GM18909 (cell line): ENCODE measurements at regions not wholly inside any gene's neighbourhood (a gene's known extent, or its start where the extent isn't known, plus 50 kb on each side); places are given as distances from the start of the nearest gene placed in this dataset.
A peak's percentile ranks its signal among the peaks of the same experiment; 100 is the strongest.

ENCODE experiments used
- ATAC-seq: cut with Tn5 transposase; IDR thresholded peaks from one replicate; pipeline ENCODE4 v1.9.1; 2021; ENCODE audit warnings: mild to moderate bottlenecking; ENCODE audit not compliant: unreplicated experiment, poor library complexity

DNA sequence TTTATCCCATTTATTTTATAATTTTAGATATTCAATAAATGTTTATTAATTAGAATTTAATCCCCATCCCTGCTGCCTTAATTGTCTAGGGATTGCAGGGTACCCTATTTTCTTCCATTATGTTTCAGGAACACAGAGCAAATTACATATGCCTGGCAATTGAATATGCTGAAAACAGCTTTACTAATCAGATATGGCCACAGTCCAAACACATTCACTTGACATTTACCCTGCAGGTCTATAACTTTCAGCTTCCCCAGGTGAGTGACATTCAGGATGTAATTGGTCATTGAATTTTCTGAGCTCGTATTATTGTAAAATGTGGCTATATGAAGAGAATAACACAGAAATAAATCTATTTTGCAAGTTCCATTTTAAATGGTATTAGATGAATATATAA, 218.7 kb upstream of the NDST4 start:
- no peak for ATAC-seq

DNA sequence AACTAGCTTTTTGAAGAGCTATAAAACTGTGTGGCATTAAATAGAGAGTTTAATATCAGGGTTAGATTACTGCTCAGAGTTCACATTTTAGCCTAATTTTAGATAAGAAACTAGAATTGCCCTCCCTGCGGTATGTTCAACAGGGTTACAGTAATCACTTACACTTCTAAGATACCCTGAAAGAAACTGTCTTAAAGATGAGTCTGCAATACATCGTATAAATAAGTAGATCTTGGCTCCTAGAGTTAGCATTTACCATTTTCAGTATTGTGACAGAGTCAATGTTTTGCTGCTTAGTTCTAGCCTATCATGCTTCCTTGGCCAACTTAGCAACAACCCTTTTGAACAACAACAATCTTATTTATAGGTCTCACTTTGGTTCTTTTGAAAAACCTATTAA, 217.8 kb upstream of the NDST4 start:
- no peak for ATAC-seq

DNA sequence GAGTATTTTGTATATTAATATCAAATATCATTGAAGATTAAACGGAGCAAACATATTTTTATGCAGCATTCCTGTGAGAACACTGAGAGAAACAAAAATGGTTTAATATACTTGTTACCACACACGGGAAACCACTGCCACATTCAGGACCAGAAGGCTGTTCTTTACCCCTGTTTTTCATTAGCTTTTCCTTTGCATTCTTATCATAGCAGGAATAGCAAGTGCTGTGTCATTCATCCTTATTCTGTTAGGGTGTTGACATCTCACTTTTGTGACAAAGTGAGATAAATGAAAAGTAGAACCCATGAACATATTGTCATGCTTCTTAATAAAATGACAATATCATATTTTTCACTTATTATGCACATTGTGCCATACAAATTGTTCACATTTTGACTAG, 212.4 kb upstream of the NDST4 start:
- ATAC-seq, result no peak

DNA sequence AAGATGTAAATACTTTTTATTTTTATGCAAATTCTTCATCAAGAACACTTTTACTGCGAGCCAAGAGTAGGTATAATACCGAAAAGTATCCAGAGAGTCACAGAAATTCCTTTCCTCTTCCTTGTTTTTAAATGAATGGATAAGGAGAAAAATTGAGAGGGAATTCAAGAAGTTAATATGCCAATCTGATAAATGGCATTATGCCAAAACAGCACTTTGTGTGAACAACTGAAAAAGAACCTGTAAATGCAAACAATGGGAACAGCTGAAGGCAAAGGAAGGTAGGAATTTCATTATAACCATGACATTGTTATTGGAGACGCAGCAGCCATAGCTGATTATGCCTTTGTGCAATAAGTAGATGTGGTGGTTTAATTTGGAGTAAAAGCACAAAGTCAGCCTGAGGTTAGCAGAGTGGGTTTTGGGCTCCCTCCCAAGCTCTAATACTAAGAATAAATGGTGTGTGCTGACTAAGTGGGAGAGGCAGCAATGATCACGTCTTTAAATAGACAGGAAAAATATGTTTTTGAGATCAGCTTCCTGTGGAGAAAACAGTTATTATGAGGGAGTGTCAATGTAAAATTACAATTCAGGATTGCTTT, 209.8 kb upstream of the NDST4 start:
- ATAC-seq, result no peak

DNA sequence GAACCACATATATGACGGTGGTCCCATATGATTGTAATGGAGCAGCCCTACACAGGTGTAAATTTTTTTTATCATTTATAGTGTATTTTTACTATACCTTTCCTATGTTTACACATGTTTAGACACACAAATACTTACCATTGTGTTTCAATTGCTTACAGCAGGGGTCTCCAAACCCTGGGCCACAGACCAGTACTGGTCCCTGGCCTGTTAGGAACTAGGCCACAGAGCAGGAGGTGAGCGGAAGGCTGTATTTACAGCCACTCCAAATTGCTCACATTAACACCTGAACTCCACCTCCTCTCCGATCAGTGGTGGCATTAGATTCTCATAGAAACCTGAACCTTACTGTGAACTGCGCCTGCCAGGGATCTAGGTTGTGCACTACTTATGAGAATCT, 201.8 kb upstream of the NDST4 start:
- ATAC-seq, result no peak

DNA sequence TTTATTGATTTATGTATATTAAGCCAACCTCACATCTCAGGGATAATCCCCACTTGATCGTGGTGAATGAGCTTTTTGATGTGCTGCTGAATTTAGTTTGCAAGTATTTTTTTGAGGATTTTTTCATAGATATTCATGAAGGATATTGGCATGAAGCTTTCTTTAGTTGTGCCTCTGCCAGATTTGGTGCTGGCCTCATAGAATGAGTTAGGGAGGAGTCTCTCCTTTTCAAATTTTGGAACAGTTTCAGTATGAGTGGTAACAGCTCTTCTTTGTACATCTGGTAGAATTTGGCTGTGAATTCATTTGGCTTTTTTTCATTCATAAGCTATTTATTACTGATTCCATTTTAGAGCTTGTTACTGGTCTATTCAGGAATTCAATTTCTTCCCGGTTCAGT, 197.2 kb upstream of the NDST4 start:
- ATAC-seq, result no peak

DNA sequence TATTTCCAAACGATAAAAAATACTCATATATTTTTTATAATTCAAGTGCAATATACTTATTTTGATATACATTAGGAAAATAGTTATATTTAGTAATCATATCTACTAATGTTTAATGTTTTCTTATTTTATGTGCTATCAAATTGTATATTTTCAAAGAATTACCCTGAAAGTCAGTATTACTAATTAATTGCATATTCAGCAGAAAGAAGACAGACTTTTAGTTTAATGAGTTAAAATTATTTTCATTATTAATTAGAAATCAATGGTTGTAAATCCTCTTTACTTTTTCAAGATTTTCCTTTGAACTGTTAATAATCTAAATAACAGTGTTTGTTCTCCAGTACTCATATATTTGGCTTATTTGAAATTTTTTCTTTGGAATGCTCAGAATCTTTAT, 181.3 kb upstream of the NDST4 start:
- ATAC-seq, result no peak

DNA sequence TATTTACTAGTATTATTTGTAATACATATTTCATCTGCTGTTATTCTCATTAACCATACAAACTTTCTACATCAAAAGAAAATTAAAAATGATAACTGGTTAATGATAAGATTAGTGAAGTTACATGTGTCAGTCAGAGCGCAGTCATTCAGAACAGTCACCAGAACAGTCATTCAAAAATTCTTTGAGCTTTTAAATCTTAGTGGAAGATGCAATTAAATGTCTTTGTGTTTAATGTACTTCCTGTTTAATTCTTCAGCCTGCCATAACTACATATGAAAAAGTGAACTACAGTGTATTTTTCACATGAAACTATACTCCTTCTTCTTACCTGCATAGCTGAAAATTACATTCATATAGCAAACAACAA, 179.7 kb upstream of the NDST4 start:
- no peak for ATAC-seq

DNA sequence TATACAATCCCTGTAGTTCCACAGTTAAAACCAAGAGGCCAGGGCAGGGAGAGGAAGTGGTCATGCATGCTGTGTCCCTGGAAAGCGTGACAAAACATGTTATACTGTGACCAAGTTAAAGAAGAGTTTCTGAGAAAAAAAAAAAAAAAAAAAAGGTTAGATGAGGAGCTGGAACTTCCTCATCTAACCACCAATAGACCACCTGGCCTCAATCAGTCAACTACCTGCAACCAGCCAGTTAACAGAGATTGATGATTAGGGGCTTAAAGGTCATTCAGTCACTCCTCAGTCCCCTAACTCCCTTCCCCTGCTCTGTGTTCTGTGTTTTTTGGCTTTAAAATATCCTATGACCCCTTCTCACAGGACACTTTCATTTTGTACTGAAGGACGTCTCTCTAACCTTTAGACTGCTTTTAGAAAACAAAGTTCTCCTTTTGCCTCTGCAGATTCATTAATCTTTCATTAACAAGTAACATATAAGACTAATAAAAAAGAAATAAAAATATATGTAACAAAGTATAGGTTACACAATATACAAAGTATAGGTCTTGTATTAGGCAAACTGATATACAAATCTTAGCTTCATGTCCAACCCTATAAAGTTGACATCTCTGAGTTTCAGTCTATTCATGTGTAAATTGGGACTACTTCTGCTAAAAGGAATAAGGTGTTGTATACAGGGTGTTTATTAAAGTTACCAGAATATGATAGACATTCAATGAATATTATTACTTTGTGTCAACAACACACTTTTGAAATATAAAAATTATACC, 179.1 kb upstream of the NDST4 start:
- ATAC-seq, result peak; percentile 84

DNA sequence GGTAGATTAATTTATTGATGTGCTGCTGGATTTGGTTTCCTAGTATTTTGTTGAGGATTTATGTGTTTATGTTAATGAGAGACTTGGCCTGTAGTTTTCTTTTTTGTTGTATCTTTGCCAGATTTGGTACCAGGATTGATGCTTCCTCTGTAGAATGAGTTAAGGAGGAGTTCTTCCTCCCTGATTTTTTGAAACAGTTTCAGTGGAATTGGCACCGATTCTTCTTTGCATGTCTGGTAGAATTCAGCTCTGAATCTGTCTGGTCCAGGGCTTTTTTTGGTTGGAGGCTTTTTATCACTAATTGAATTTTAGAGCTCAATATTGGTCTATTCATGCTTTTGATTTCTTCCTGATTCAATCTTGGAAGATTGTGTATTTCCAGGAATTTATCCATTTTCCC, 174.0 kb upstream of the NDST4 start:
- ATAC-seq, result no peak

DNA sequence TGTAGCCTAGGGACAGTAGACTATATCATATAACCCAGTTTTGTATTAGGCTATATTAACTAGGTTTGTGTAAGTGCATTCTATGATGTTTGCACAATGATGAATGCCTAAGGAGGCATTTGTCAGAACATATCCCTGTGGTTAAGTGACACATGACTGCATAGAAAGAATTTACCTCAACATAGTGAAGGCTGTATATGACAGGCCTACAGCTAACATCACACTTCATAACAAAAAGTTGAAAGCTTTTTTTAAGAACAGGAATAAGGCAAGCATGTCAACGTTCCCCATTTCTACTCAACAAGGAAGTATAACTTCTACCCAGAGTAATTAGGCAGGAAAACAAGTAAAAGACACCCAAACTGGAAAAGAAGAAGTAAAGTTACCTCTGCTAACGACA, 165.9 kb upstream of the NDST4 start:
- ATAC-seq, result no peak

DNA sequence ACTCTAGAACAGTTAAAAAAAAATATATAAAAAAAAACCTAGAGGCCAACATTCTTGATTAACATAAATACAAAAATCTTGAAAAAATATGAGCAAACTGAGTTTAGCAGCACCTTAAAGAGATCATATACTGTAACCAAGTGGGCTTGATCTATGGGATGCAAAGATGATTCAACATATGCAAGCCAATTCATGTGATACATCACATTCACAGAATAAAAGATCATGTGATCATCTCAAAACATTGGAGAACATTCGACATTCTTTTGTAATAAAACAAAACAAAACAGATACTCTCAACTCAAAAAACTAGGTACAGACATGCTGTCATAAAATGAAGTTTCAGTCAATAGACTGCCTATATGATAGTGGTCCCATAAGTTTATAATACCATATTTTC, 165.4 kb upstream of the NDST4 start:
- no peak for ATAC-seq

DNA sequence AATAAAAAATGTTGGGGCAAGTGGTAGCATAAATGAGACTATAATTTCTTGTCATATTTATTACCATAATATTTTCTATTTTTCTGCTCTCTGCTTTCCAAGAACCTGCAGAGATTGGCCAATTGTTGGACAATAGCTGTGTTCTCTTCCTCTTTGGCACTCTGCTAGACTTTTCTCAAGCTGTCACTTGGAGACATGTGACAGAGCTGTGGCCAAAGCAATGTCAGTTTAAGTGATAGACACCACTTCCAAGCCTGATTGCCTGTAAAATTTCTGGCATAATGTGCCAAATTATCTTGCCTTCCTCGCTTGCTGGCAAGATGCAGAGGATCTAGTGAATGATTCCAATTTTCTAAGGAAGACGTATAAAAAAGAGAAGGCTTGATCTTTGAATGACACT, 162.2 kb upstream of the NDST4 start:
- ATAC-seq, result no peak

DNA sequence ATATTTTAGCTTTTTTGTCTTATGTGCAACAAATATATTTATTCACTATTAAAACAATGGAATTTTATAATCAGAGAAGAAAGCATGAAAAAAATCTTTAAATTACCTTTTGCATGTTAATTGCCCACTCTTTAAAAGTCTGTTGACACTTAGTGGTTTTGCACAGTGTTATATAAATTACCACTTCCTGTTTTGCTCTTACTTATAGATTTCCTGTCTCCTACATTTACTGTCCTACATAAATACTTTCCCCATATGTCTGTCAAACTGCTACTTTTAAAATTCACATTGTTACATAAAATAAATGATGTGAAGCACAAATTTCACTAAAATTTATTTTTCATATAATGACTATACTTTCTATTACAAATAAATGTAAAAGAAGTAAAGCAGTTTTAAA, 161.1 kb upstream of the NDST4 start:
- peak; percentile 82 for ATAC-seq

DNA sequence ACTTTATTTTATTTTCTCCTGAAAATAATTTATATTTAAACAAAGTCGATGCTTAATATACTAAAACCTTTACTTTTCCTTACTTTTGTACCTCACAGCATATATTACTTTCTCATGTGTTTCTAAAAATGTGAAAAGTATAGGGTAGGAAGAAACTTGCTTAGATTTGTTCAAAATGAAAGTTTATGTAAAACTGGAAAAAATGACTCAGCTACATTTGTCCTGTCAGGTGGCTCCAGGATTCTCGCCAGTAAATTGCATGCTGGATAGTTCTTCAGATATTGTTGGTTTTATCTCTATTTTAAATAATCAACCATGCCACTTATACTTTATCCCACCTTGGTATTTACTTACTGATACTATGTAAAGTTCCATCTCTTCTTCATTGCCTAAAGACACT, 159.2 kb upstream of the NDST4 start:
- no peak for ATAC-seq

DNA sequence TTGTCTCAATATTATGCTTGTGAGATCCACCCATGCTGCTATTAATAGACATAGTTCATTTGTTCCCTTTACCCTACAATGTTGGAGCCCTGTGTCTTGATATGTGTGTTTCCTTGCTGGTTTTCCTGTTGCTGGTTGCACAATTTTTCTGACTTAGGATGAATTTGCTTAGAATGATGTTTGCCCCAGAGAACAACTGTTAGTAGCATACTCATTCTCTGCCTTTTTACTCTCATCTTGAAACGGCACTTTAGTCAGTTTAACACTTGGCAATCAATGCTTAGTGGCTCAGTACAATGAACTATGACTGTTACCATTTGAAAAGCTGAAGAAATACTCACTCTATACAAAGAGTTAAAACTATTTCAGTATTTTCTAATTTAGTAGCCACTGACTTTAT, 158.8 kb upstream of the NDST4 start:
- ATAC-seq, result peak; percentile 69

DNA sequence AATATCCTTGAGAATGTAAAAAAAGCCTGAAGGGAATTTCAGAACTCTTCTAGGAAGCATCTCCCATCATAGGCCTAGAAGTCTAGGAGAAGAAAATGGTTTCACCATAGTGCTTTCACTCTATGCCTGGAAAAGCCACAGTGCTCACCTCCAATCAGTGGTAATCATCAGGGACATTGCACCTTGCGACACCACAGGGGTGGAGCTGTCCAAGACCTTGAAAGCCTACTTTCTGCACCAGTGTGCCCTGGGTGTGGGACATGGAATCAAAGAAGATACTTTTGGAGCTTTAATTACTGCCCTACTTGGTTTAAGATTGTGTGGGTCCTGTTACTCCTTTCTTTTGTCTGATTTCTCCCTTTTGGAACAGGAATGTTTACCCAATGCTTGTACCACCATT, 146.8 kb upstream of the NDST4 start:
- no peak for ATAC-seq

DNA sequence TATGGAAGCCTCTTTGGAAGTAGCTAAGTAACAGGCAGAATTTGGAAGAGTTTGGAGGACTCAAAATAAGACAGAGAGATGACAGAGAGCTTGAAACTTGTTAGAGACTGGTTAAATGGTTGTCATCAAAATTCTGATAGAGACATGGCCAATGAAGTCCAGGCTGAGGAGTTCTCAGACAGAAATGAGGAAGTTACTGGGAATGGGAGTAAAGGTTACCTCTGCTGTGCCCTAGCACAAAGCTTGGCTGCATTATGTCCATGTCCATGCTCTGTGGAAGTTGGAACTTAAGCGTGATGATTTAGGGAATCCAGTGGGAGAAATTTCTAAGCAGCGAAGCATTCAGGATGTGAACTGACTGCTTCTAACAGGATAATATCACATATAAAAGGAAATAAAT, 146.2 kb upstream of the NDST4 start:
- ATAC-seq, result no peak

DNA sequence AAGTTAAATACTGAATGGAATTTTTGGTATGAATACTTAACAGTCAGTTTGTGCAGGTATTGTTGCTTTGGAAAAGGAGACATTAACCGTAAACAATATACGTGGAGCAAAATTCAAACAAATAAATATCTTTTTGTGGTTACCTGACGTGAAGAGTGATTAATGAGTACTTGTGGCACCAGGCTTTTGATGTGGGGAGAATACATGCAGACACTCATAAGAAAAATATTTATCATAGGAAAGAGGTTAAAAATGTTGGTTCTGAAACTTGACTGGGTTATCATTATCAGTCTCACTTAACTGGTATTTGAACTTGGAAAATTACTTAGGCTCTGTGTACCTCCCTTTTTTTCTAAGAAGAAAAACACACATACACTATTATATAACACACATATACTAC, 136.4 kb upstream of the NDST4 start:
- no peak for ATAC-seq

DNA sequence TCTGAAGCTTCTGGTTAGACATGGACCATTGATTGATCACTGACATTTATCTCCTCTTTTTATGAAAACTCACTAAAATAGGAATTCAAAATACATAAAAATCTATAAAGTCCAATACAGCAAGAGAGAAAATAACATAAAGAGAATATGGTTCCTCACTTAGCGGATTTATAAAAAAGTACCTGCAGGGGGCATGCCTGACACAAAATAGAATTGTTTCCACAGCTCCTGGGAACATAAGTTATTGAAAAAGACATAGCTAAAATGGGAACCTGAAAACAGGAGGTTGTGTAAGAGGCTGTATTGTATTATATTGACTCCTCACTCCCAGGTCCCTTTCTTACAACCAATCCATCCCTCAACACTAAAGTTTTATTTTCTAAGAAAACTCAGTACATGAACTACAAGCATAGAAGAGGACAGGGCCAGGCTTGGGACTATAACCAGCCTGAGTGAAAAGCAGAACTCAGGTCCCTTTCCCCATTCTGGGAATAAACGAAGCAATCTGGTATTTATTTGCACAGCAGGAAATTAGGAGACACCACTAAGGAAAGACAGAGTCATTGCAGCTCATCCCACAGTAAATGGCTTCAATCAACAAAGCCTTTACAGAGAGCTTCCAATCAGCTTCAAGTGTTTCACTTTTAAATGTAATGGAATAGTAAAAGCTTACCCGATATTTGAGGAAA, 121.1 kb upstream of the NDST4 start:
- ATAC-seq, result peak; percentile 72

DNA sequence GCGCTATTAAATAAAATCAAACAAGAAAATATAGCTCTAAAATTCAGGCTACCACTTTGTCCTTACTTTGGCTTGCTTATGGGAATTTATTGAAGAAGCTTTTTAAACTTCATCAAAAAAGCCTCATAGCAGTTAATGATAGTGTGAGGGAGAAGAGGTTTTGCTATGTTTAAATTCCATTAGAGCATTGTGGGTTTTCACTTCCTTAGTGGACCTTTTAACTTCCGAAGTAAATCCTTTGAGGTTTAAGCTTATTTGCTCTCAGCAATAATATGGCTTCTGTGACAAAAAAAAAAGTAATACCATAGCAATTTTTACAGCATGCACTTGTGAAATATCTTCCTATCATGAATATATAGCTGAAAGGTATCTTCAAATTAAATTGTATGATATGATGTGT, 120.2 kb upstream of the NDST4 start:
- peak; percentile 50 for ATAC-seq

DNA sequence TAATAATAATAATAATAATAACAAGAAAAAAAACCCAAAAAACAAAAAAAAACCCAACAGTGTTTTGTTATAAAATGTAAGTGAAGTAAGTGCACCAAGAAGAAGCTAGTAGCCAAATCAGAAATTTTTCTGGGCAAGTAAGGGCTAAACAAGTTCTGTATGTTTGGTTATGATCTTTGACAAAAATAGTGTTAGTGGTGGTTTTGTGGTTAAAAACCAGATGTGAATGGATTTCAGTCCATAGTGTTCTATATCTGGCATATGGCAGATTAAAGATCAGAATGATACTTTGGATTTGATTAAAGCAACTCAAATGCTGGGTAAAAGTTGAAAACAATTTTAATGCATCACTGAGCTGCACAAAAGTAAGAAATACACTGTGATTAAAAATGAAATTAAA, 116.5 kb upstream of the NDST4 start:
- no peak for ATAC-seq
